Activated CD4-positive, alpha-beta T cell treated with anti-CD3 and anti-CD28 coated beads, Interleukin-2, amount 10 ng/mL, durations not matched to agents 24 days and 14 days (primary cell): ENCODE measurements at regions not wholly inside any gene's neighbourhood (a gene's known extent, or its start where the extent isn't known, plus 50 kb on each side); places are given as distances from the start of the nearest gene placed in this dataset.

Experiments
- DNase-seq: peaks from one replicate; pipeline ENCODE4 v3.0.0; 2022
- H3K27ac Mint-ChIP-seq: one replicate; pipeline ENCODE4 v1.8.0; 2022; ENCODE audit warnings: mild to moderate bottlenecking, mixed read lengths
- H3K27me3 Mint-ChIP-seq: one replicate; pipeline ENCODE4 v1.8.0; 2022; ENCODE audit warnings: mixed read lengths
- H3K36me3 Mint-ChIP-seq: one replicate; pipeline ENCODE4 v1.8.0; 2022; ENCODE audit warnings: low read depth, mild to moderate bottlenecking, mixed read lengths
- H3K4me1 Mint-ChIP-seq: one replicate; pipeline ENCODE4 v1.8.0; 2021; ENCODE audit warnings: mixed read lengths
- H3K4me3 Mint-ChIP-seq: one replicate; pipeline ENCODE4 v1.8.0; 2022; ENCODE audit warnings: mild to moderate bottlenecking, moderate library complexity, mixed read lengths
- H3K9me3 Mint-ChIP-seq: one replicate; pipeline ENCODE4 v1.8.0; 2021; ENCODE audit warnings: mixed read lengths
- intact Hi-C: fragments of 100-400 bp; cut with micrococcal nuclease; formaldehyde crosslinking; loops from one replicate; pipeline ENCODE4 v1.15.1; 2023

- Mint-ChIP-seq H3K4me3 (no peak overlapping the region), H3K4me1 (peaks cover 3% of the 10 kb centered on the region), H3K27ac (no peak overlapping the region), H3K36me3 (no peaks in the 10 kb centered on the region), H3K9me3 (no peaks in the 10 kb centered on the region), H3K27me3 (peaks cover 34% of the 10 kb centered on the region)
- no peak for DNase-seq
- intact Hi-C loops = no loop called here
These were observed 99.0 kb upstream of the CDH5 start for GRCh38 chr16:66267292-66268014.

- Mint-ChIP-seq H3K36me3 (no peaks in the 10 kb centered on the region), H3K27ac (no peak overlapping the region), H3K4me3 (no peak overlapping the region), H3K9me3 (no peaks in the 10 kb centered on the region), H3K27me3 (peaks cover 34% of the 10 kb centered on the region), H3K4me1 (peaks cover 3% of the 10 kb centered on the region)
- no peak for DNase-seq
- intact Hi-C loops = no loop called here
These were observed 99.8 kb upstream of the CDH5 start for GRCh38 chr16:66266436-66267291.

- no peak for DNase-seq
- Mint-ChIP-seq H3K4me3 (no peak overlapping the region), H3K27ac (no peak overlapping the region), H3K36me3 (no peaks in the 10 kb centered on the region), H3K4me1 (peaks cover 3% of the 10 kb centered on the region), H3K9me3 (no peaks in the 10 kb centered on the region), H3K27me3 (peaks cover 29% of the 10 kb centered on the region)
- intact Hi-C loops = no loop called here
These were observed 100.8 kb upstream of the CDH5 start for GRCh38 chr16:66265556-66266141.

- Mint-ChIP-seq H3K36me3 (no peaks in the 10 kb centered on the region), H3K27me3 (peaks cover 28% of the 10 kb centered on the region), H3K4me1 (peaks cover 3% of the 10 kb centered on the region), H3K9me3 (no peaks in the 10 kb centered on the region), H3K27ac (no peak overlapping the region), H3K4me3 (no peak overlapping the region)
- intact Hi-C loops = no loop called here
- DNase-seq = no peak
These were observed 101.5 kb upstream of the CDH5 start for GRCh38 chr16:66265048-66265415.

GRCh38 chr16:66264311-66265047 is 102.0 kb upstream of the CDH5 start:
- H3K9me3 Mint-ChIP-seq = no peaks in the 10 kb centered on the region
- peaks cover 3% of the 10 kb centered on the region for H3K4me1 Mint-ChIP-seq
- intact Hi-C loops = no loop called here
- no peak overlapping the region for H3K27ac Mint-ChIP-seq
- H3K4me3 Mint-ChIP-seq = no peak overlapping the region
- no peaks in the 10 kb centered on the region for H3K36me3 Mint-ChIP-seq
- peaks cover 27% of the 10 kb centered on the region for H3K27me3 Mint-ChIP-seq
- DNase-seq = no peak

- Mint-ChIP-seq H3K36me3 (no peaks in the 10 kb centered on the region), H3K4me1 (peaks cover 3% of the 10 kb centered on the region), H3K27ac (no peak overlapping the region), H3K9me3 (no peaks in the 10 kb centered on the region), H3K27me3 (peaks cover 23% of the 10 kb centered on the region), H3K4me3 (no peak overlapping the region)
- intact Hi-C loops = no loop called here
- DNase-seq = no peak
These were observed 102.5 kb upstream of the CDH5 start for GRCh38 chr16:66263973-66264310.

GRCh38 chr16:66263168-66263972 is 103.1 kb upstream of the CDH5 start:
- no peak for DNase-seq
- Mint-ChIP-seq H3K27ac (no peak overlapping the region), H3K9me3 (no peaks in the 10 kb centered on the region), H3K27me3 (peaks cover 22% of the 10 kb centered on the region), H3K36me3 (no peaks in the 10 kb centered on the region), H3K4me1 (peaks cover 3% of the 10 kb centered on the region), H3K4me3 (no peak overlapping the region)
- intact Hi-C loops = no loop called here

- H3K36me3 Mint-ChIP-seq = no peaks in the 10 kb centered on the region
- intact Hi-C loops = no loop called here
- no peak for DNase-seq
- peaks cover 3% of the 10 kb centered on the region for H3K4me1 Mint-ChIP-seq
- no peaks in the 10 kb centered on the region for H3K9me3 Mint-ChIP-seq
- no peak overlapping the region for H3K4me3 Mint-ChIP-seq
- H3K27ac Mint-ChIP-seq = no peak overlapping the region
- H3K27me3 Mint-ChIP-seq = peaks cover 13% of the 10 kb centered on the region
These were observed 104.0 kb upstream of the CDH5 start for GRCh38 chr16:66262253-66263167.

GRCh38 chr16:66261826-66262225 is 104.7 kb upstream of the CDH5 start:
- Mint-ChIP-seq H3K9me3 (no peaks in the 10 kb centered on the region), H3K27me3 (peaks cover 11% of the 10 kb centered on the region), H3K27ac (no peak overlapping the region), H3K4me1 (peaks cover 3% of the 10 kb centered on the region), H3K4me3 (no peak overlapping the region), H3K36me3 (no peaks in the 10 kb centered on the region)
- intact Hi-C loops = no loop called here
- no peak for DNase-seq

GRCh38 chr16:66260522-66261254 is 105.8 kb upstream of the CDH5 start:
- Mint-ChIP-seq H3K4me3 (no peak overlapping the region), H3K27me3 (peaks cover under 1% of the 10 kb centered on the region), H3K36me3 (no peaks in the 10 kb centered on the region), H3K9me3 (no peaks in the 10 kb centered on the region), H3K4me1 (no peaks in the 10 kb centered on the region), H3K27ac (no peak overlapping the region)
- DNase-seq = no peak
- intact Hi-C loops = no loop called here

GRCh38 chr16:66258916-66259845 is 107.3 kb upstream of the CDH5 start:
- H3K9me3 Mint-ChIP-seq = no peaks in the 10 kb centered on the region
- intact Hi-C loops = no loop called here

More at GRCh38 chr16:66258916-66259845, 107.3 kb upstream of the CDH5 start:
- no peaks in the 10 kb centered on the region for H3K27me3 Mint-ChIP-seq
- DNase-seq = no peak
- no peaks in the 10 kb centered on the region for H3K4me1 Mint-ChIP-seq
- H3K27ac Mint-ChIP-seq = no peak overlapping the region
- no peak overlapping the region for H3K4me3 Mint-ChIP-seq
- H3K36me3 Mint-ChIP-seq = no peaks in the 10 kb centered on the region
